ENCODE measurements at regions not wholly inside any gene's neighbourhood (a gene's known extent, or its start where the extent isn't known, plus 50 kb on each side); places are given as distances from the start of the nearest gene placed in this dataset.

GRCh38 chr2:15768142-15768541, 172.2 kb upstream of the MYCN start:
- no peak for DNase-seq (ENCODE audit: low read depth in 1 of 2, low spot score in 1 of 2)
- H3K9me3 ChIP-seq = no peaks in the 10 kb centered on the region
- H3K4me3 ChIP-seq = no peak overlapping the region
- H3K27ac ChIP-seq = no peak overlapping the region
- 77% methylated on average over 7 of the region's 7 CpGs for WGBS (ENCODE audit: missing lambda C conversion rate)
- no peak for TF ChIP-seq HOXB5 (CRISPR knock-in tag; IDR thresholded peaks at IDR 0.05)
- no peak for TF ChIP-seq PHF8 (IDR thresholded peaks at IDR 0.05; ENCODE audit: borderline replicate concordance, low read depth)
- no peak for TF ChIP-seq POLR2A (IDR thresholded peaks at IDR 0.05; ENCODE audit: low read length)
- TF ChIP-seq FOSL2 (IDR thresholded peaks at IDR 0.05) = no peak
- TF ChIP-seq FOSL2 (CRISPR knock-in tag; IDR thresholded peaks at IDR 0.05) = no peak
- TF ChIP-seq ZC3H11A (IDR thresholded peaks at IDR 0.05) = no peak
- no peak for TF ChIP-seq TP53 (CRISPR knock-in tag; IDR thresholded peaks at IDR 0.05)
- TF ChIP-seq, protein P1, sequence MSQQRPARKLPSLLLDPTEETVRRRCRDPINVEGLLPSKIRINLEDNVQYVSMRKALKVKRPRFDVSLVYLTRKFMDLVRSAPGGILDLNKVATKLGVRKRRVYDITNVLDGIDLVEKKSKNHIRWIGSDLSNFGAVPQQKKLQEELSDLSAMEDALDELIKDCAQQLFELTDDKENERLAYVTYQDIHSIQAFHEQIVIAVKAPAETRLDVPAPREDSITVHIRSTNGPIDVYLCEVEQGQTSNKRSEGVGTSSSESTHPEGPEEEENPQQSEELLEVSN (IDR thresholded peaks at IDR 0.05; ENCODE audit: borderline replicate concordance, low read depth) = no peak
- no peak for TF ChIP-seq BCL3 (IDR thresholded peaks at IDR 0.05)
- no peak for TF ChIP-seq RNF2 (IDR thresholded peaks at IDR 0.05; ENCODE audit: borderline replicate concordance, low read depth)
- TF ChIP-seq HOXA7 (CRISPR knock-in tag; IDR thresholded peaks at IDR 0.05) = no peak
- TF ChIP-seq CHD4 (IDR thresholded peaks at IDR 0.05; ENCODE audit: borderline replicate concordance) = no peak
- TF ChIP-seq ESRRA (IDR thresholded peaks at IDR 0.05; ENCODE audit: borderline replicate concordance, low read length) = no peak
- TF ChIP-seq CBX8 (IDR thresholded peaks at IDR 0.05) = no peak
- TF ChIP-seq CBX2 (IDR thresholded peaks at IDR 0.05; ENCODE audit: borderline replicate concordance, low read depth) = no peak
- no peak for TF ChIP-seq SMC3 (IDR thresholded peaks at IDR 0.05)
- H3K4me1 ChIP-seq = no peaks in the 10 kb centered on the region
- ChIA-PET CTCF (no interaction called here), POLR2A (no interaction called here)
- FAIRE-seq = no peak
- H3K4me2 ChIP-seq = no peak overlapping the region
- ATAC-seq = no peak

- 56% methylated on average over 10 of the region's 10 CpGs for WGBS (ENCODE audit: missing lambda C conversion rate)
- Histone ChIP-seq H3K4me1 (no peaks in the 10 kb centered on the region), H3K4me2 (no peak overlapping the region), H3K9me3 (no peaks in the 10 kb centered on the region), H3K4me3 (no peak overlapping the region), H3K27ac (no peak overlapping the region)
- ATAC-seq (no peak), DNase-seq (ENCODE audit: low read depth in 1 of 2, low spot score in 1 of 2) (no peak), FAIRE-seq (no peak)
- POLR2A ChIA-PET = no interaction called here
- CTCF ChIA-PET = no interaction called here
- TF ChIP-seq RCOR1 (IDR thresholded peaks at IDR 0.05; ENCODE audit: low read depth, low read length) = no peak
- no peak for TF ChIP-seq JUNB (IDR thresholded peaks at IDR 0.05)
- no peak for TF ChIP-seq EHMT2 (IDR thresholded peaks at IDR 0.05; ENCODE audit: low read depth)
- TF ChIP-seq HES2 (IDR thresholded peaks at IDR 0.05) = no peak
Observed at GRCh38 chr2:15768615-15769014, 171.7 kb upstream of the MYCN start.

DNA sequence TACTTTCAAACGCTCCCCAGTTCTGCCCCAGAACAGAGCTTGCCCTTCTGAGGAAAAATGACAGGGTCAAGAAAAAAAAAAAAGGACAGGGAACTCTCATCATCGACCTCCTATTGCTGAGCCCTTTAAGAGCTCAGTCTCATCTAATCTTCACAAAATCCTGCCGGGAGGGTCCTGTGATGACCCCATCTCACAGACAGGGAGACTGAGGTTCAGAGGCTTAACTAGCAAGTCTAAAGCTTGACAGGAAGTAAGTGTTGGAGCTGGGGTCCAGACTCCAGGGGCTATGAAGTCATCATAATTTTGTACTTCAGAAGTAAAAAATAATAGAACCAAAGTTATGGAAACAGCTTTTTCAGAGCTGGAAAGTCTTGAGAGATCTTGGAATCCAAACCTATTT, 171.1 kb upstream of the MYCN start:
- ChIA-PET CTCF (interaction anchor here (2.1 kb wide), 1 partner anchor 13 kb away, joined by 6 read pairs; no protein-coding TSS in a partner anchor), POLR2A (no interaction called here)
- no peaks in the 10 kb centered on the region for H3K4me1 ChIP-seq
- no peaks in the 10 kb centered on the region for H3K9me3 ChIP-seq
- no peak for FAIRE-seq
- DNase-seq (ENCODE audit: low read depth in 1 of 2, low spot score in 1 of 2) = no peak
- no peak overlapping the region for H3K4me2 ChIP-seq
- H3K27ac ChIP-seq = no peak overlapping the region
- TF ChIP-seq PBX3 (IDR thresholded peaks at IDR 0.05) (no peak), RFX5 (IDR thresholded peaks at IDR 0.05) (no peak), POLR2A (IDR thresholded peaks at IDR 0.05; ENCODE audit: low read length) (no peak), RARB (CRISPR knock-in tag; IDR thresholded peaks at IDR 0.05) (no peak), USF2 (IDR thresholded peaks at IDR 0.05) (no peak)
- WGBS (ENCODE audit: missing lambda C conversion rate) = 51% methylated on average over 3 of the region's 3 CpGs
- H3K4me3 ChIP-seq = no peak overlapping the region
- ATAC-seq = no peak

All from A549 (cell line).